NCI-H446 treated with DMSO at 0.1 percent for 48 hours (cell line): ENCODE measurements at regions not wholly inside any gene's neighbourhood (a gene's known extent, or its start where the extent isn't known, plus 50 kb on each side); places are given as distances from the start of the nearest gene placed in this dataset.
"Not testable (repeated sequence)": the region's sequence is repeated elsewhere in the genome, so short reads cannot be mapped to it uniquely, and the experiment has no call there.

Source experiments
- DNase-seq: peaks from one replicate; lab custom pipeline; 2025; lab: John Stamatoyannopoulos, UW

DNA sequence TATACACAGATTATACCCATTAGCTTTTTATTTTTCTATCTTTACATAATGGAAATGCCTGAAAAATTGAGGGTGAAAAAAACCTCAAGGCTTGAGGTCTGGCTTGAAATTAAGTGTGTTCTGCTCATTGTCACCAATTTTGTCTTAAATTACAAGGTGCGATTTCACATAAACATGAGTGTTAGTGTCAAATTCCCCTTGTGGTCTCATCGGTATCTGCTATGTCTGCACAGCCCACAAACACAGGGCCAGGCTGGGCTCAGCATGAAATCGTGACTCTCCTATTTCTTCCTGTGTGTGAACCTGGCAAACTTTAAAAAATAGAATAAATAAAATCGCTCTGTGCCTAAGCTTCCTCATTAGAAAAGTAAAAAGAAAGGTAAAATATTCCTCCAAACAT is 109.1 kb downstream of the CRLF2 start:
- no peak for DNase-seq

DNA sequence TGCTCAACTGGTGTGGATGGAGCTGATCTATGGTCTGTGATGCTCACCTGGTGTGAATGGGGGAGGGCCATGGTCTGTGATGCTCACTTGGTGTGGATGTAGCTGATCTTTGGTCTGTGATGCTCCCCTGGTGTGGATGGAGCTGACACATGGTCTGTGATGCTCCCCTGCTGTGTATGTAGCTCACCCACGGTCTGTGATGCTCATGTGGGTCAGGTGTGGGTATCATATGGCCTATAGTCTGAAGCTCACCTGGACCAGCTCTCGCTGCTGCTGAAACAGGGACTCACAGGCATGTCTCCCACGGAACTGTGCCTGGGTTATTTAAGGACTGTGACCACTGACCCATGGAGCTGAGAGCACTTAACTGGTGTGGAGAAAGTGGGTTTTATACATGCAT is 109.7 kb downstream of the CRLF2 start:
- no peak for DNase-seq

DNA sequence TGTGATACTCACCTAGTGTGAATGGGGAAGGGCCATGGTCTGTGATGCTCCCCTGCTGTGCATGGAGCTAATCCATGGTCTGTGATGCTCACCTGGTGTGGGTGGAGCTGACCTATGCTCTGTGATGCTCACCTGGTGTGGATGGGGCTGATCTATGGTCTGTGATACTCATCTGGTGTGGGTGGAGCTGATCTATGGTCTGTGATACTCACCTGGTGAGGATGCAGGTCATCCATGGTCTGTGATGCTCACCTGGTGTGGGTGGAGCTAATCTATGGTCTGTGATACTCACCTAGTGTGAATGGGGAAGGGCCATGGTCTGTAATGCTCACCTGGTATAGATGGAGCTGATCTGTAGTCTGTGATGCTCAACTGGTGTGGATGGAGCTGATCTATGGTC is 110.2 kb downstream of the CRLF2 start:
- DNase-seq: not testable (repeated sequence)

DNA sequence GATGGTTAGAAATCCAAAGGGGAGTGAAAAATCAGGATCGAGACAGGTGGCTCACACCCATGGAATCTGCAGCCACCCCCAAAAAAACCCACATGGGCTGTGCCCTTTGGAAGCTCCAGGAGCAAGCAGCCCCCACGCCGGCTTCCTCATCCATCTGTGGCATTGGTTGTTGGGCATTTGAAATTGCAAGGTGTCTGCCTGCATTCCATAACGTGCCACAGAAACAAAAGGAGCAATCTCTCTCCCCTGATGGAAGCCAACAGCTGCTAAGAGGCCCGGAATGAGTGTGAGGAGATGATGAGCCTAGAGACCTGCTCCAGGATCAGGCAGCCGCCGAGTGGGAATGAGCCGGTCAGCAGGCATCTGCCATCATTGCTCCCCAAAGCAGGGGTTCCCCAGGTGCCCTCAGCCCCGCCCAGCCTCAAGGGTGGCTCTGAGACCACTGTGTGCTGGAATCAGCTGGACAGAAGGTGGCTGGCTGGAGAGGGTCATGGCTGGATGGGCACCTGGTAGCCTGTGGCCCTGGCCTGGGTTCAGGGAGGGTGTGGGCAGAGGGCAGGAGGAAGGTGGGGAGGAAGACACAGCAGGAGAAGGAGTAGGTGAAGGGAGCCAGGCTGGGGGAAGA is 113.2 kb downstream of the CRLF2 start:
- no peak for DNase-seq

DNA sequence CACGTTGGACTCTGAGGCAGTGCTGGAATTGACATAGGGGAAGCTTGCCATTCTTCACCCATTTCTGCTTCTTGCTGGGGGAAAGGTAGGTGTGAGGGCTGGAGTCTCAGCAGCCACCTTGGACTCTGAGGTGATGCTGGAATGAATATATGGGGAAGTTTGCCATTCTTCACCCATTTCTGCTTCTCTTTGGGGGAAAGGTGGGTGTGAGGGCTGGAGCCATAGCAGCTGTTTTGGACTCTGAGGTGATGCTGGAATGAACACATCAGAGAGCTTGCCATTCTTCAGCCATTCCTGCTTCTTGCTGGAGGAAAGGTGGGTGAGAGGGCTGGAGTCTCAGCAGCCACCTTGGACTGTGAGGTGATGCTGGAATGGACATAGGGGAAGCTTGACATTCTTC is 115.1 kb downstream of the CRLF2 start:
- no peak for DNase-seq

DNA sequence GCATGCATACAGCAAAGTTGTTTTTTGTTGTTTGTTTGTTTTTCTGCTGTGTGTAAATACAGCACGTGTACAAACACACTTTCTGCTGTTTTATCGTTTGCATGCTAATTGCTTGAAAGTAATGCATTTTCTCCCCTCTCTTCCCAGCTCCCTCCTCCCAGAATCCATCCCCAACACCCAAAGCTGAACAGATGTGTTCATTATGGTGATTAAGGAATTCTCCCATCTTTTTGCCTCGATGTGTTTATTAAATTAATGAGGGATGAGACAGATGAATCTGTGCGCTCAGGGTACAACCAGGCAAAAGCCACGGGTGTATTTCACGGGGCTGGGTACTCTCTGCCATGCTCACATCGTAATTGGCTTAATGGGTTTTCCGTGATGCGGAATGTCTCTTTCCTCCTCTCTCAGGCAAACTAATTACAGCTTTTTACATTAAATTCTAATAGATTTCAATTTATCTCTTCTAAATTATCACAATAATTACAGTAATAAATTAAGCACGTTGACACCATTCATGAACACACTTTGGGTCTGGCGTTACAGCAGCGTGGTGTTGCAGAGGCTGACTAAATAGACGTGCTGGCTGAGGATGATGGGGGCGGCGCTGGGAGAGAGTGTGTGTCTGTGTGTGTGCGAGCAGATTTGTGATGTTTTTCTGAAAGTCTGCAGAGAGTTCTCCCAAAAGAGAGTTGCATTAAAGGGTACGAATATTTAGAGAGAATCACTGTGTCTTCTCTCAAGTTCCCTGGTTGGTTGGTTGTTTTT is 117.7 kb downstream of the CRLF2 start:
- DNase-seq: no peak

DNA sequence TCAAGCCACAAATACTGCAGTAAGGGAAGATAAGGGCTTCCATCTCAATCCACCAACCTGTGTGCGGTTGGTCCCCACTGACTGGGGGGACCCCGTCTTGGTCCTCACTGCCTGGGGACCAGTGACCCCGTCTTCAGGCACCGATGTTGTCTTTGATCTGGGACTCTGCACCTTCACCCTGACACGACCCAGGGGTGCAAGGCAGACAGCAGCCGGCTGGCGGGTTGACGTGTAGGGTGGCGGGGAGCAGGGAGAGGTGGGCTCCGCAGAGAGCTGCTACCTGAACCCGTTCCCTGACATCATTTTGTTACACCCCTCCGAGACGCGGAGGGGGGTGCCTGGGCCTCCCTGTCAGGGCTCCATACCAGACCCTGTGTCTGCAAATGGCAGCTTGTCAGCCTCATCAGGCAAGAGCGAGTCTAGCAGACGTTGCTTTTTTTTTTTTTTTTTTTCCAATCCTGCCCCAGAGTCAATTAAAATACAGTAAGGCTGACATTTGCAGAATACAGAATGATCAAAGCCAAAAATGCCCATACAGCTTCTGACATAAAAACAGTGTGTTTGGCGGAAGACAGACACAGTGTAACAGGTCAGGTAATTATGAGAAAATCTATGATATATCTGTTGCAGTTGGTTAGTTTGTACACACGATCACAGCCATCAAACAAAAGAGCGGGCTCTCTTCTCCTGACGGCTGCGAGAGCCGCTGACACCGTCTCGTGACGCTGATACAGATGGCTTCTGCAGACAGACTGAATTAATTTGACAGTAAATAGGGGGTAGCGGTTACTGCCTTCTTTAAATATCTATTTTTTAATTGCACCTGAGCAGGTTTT is 118.6 kb downstream of the CRLF2 start:
- DNase-seq: no peak

DNA sequence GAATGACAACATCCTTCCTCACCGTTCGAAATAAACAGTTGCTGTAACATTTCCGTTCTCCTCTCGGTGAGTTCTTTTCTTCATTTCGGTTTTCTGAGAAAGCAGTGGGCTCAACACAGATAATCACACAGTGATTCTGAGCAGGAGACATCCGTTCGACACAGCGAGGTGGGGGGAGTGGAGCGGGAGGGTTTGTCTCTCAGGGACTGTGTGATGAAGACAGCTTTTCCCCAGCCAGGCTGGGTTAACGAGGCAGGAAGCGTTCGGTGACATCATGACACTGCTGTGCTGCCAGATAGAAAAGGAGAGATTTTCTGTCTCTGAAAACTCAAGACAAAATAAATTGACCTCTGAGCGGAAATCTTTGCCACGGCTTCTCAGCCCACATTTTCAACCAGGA is 119.3 kb downstream of the CRLF2 start:
- no peak for DNase-seq

DNA sequence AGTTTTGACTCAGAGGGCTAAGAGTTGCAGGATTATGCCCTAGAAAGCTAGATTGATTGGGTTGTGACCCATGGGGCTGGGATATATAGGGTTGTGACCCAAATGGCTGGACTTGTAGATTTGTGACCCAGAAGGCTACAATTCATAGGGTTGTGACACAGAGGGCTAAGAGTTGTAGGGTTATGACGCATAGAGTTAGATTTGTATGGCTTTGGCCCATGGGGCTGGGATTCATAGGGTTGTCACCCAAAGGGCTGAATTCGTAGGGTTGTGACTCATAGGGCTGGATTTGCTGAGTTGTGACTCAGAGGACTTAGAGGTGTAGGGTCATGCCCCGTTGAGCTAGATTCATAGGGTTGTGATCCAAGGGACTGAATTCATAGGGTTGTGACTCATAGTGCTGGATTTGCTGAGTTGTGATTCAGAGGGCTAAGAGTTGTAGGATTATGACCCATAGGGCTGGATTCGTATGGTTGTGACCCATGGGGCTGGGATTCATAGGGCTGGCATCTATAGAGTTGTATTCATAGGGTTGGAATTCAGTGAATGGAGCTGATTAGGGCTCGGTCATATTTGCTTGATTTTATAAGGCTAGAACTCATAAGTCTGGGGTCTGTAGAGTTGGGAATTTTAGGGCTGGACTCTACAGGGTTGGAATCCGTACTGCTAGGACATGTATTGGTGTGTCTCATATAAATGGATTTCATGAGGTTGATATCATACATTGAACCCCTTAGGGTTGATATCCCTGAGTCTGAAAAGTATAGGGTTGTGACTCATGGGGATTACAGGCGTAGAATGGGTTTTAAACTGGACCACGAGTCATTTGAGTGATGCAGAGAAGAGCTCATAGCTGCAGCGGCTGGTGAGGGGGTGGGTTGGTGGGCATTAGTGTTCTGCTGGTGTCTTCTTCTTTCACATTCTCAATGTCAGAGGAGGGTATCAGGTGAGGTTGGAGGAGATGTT is 125.7 kb downstream of the CRLF2 start:
- no peak for DNase-seq

DNA sequence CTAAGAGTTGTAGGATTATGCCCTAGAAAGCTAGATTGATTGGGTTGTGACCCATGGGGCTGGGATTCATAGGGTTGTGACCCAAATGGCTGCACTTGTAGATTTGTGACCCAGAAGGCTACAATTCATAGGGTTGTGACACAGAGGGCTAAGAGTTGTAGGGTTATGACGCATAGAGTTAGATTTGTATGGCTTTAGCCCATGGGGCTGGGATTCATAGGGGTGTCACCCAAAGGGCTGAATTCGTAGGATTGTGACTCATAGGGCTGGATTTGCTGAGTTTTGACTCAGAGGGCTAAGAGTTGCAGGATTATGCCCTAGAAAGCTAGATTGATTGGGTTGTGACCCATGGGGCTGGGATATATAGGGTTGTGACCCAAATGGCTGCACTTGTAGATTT is 126.6 kb downstream of the CRLF2 start:
- DNase-seq: not testable (repeated sequence)

DNA sequence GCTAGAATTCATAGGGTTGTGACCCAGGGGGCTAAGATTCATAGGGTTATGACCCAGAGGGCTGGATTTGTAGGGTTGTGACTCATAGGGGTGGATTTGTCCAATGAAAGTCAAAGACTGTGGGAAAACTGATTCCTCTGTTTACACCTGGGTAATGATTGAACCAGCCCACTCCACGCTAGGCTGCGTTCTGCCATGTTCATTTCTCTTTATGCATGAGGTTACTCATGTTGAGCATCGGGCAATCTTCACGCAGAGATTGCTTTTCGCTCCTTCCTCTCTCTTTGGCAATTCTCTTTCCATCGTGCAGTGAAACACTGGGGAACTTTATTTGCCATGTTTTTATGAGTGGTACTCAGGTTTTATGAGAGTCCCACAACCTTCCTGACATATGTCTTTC is 127.8 kb downstream of the CRLF2 start:
- no peak for DNase-seq

DNA sequence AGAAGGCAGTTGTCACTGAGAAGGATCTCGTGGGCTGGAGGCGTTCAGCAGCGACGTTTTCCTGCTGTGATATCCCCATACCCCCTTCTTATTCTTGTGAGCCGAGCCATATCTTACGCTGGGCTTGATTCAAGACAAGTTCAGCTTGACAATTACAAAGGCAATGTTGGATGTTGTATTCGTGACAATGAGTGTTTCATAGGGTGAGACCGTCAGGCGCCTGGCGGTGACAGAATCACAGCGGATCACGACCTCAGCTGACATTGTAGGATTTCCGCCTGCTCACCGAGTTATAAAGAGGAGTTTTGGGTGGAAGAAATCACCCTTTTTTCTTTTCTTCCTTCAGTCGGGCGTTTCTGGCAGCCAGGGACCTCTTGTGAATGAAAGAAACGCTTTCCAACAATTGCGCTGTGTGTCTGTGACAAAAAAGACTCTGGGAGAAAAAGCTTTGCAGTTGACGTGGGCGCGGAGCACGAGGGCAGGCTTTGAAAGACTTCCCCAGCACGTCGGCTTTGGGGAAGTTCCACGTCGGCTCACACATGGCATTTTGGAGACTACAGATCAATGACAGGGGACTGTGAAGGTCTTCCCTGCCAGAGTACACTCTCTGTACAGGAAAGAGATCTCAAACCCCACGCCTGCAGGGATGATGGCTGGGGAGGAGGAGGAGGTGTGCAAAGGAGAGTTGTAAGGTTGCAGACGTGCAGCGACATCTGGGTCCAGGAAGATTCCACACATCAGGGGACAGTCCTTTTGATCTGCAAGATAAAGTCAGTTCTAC is 135.4 kb downstream of the CRLF2 start:
- DNase-seq: no peak

DNA sequence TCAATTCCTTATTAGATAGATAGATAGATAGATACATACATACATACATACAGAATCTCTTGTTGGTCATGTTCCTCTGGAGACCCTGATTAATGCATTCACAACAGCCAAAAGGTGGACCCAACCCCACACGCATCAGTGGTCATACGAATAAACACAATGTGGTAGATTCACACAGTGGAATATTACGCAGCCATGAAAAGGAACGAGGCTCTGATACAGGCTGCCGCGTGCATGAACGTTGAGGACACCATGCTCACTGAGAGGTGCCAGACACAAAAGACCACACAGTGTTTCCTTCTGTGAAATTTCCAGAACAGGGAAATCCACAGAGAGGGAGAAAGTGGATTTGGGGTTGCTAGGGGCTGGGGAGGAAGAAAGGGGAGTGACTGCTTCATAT is 136.7 kb downstream of the CRLF2 start:
- DNase-seq: no peak

DNA sequence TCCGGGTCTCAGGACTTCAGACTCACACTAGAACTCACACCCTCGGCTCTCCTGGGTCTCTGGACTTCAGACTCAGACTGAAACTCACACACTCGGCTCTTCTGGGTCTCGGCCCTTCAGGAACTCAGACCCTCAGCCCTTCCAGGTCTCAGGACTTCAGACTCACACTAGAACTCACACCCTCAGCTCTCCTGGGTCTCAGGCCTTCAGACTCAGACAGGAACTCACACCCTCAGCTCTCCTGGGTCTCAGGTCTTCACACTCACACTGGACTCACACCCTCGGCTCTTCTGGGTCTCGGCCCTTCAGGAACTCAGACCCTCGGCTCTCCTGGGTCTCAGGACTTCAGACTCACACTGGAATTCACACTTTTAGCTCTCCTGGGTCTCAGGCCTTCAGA is 137.3 kb downstream of the CRLF2 start:
- DNase-seq: no peak

DNA sequence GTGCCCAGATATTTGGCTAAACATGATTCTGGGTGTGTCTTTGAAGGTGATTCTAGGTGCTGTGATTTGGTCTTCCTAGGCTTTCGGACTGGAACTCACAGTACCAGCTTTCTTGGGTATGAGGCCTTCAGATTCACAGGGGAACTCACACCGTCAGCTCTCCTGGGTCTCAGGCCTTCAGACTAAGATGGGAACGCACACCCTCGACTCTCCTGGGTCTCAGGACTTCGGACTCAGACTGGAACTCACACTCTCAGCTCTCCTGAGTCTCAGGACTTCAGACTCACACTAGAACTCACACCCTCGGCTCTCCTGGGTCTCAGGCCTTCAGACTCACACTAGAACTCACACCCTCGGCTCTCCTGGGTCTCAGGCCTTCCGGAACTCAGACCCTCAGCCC is 137.7 kb downstream of the CRLF2 start:
- no peak for DNase-seq

DNA sequence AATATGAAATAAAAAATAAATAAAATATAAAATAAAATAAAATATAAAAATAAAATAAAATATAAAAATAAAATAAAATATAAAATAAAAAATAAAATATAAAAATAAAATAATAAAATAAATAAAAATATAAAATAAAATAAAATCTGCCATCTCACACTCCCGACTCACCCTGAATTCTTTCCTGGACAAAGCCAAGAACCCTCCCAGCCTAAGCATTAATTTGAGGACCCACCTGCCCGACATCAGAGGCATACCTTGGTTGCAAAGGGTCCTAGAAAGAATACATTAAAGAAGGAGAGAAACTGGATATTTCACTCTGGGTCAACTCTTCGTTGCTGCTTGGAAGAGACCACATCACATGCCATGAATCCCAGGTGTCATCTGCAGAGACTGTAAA is 138.3 kb downstream of the CRLF2 start:
- no peak for DNase-seq

DNA sequence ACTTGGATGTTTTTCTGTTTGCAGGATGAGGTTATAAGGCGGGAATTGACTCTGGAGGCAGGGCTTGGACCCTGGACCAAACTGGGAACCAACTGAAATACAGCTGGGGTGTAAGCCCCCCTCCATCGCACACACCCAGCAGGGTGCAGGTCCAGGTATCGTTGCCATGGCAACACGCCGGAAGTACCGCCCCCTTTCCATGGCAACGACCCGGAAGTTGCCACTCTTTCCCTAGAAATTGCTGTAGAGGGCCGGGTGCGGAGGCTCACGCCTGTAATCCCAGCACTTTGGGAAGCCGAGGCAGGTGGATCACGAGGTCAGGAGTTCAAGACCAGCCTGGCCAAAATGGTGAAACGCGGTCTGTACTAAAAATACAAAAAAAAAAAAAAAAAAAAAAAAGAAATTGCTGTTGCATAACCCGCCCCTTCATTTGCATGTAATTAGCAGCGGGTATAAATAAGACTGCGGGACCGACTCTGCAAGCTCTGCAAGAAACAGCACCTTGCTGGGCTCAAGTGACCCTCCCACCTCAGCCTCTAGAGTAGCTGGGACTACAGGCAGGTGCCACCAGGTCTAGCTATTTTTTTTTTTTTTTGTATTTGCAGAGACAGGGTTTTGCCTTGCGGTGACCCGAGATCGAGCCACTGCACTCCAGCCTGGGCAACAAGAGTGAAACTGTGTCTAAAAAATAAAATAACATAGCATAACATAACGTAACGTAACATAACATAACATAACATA is 139.6 kb downstream of the CRLF2 start:
- DNase-seq: no peak

DNA sequence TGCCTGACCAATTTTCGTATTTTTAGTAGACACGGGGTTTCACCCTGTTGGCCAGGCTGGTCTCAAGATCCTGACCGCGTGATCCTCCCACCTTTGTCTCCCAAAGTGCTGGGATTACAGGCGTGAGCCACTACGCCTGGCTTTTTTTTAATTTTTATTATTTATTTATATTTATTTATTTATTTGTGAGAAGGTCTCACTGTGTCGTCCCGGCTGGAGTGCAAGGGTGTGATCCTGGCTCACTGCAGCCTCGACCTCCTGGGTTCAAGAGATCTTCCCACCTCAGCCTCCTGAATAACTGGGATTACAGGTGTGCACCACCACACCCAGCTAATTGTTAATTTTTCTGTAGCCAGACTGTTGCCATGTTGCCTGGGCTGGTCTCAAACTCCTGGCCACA is 141.1 kb downstream of the CRLF2 start:
- DNase-seq: no peak

DNA sequence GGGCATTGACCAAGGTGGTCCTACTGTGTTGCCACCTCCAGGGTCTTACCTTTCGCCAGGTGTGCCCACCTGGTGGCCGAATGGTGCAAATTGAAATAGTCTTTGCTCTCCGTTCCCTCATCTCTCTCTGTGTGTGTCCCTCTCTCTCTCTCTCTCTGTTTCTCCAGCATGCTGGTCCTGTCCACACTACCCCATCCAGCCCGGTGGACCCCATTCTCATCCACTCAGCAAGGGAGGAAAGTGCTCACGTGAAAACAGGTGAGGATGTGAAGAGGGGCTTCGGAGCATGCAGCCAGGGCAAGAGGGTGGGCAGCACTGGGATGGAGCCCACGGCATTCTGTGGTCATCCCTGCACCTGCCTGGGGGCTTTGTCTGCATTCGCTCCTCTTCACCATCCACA is 150.1 kb downstream of the CRLF2 start:
- no peak for DNase-seq

DNA sequence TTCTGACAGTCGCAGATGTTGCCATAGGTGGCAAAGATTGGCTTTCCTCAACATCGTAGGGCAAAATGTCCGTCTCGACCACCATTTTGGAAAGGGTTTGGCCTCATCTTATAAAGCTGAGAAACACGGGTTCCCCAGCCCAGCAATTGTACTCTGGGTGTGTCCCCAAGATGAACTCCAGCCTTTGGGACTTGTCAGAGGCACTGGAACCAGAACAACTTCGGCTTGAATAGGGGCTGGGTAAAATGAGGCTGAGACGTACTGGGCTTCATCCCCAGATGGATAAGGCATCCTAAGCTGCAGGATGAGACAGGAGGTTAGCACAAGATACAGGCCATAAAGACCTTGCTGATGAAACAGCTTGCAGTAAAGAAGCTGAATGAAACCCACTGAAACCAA is 151.9 kb downstream of the CRLF2 start:
- no peak for DNase-seq
